ENCODE measurements at regions not wholly inside any gene's neighbourhood (a gene's known extent, or its start where the extent isn't known, plus 50 kb on each side); places are given as distances from the start of the nearest gene placed in this dataset.

GRCh38 chr3:107904536-107905066, 186.2 kb downstream of the CD47 start:
- no peak for DNase-seq

- no peak for DNase-seq
These were observed 190.7 kb downstream of the CD47 start for GRCh38 chr3:107899990-107900651.

GRCh38 chr3:107897471-107898061, 193.3 kb downstream of the CD47 start:
- DNase-seq: no peak

GRCh38 chr3:107894998-107895397, 195.8 kb downstream of the CD47 start:
- no peak for DNase-seq

GRCh38 chr3:107892955-107893624, 197.7 kb downstream of the CD47 start:
- DNase-seq: no peak

- no peak for DNase-seq
These were observed 205.9 kb downstream of the CD47 start for GRCh38 chr3:107884719-107885460.

- DNase-seq: no peak
These were observed 206.8 kb downstream of the CD47 start for GRCh38 chr3:107884028-107884427.

GRCh38 chr3:107882881-107883280, 207.9 kb downstream of the CD47 start:
- DNase-seq: no peak

- DNase-seq: no peak
These were observed 208.6 kb downstream of the CD47 start for GRCh38 chr3:107882261-107882660.

- no peak for DNase-seq
These were observed 209.3 kb downstream of the CD47 start for GRCh38 chr3:107881509-107881908.

- no peak for DNase-seq
These were observed 210.1 kb downstream of the CD47 start for GRCh38 chr3:107880702-107881101.

GRCh38 chr3:107877936-107878335, 212.9 kb downstream of the CD47 start:
- no peak for DNase-seq

- DNase-seq: no peak
These were observed 219.7 kb downstream of the CD47 start for GRCh38 chr3:107870943-107871638.

GRCh38 chr3:107870096-107870495, 220.7 kb downstream of the CD47 start:
- DNase-seq: no peak

GRCh38 chr3:107868449-107868848, 222.4 kb downstream of the CD47 start:
- no peak for DNase-seq

GRCh38 chr3:107861904-107862303, 228.9 kb downstream of the CD47 start:
- no peak for DNase-seq

GRCh38 chr3:107861422-107861821, 229.4 kb downstream of the CD47 start:
- DNase-seq: no peak

Measured in hypothalamus (tissue), 51 donors.